Retina (tissue), 1 donor: ENCODE measurements at regions not wholly inside any gene's neighbourhood (a gene's known extent, or its start where the extent isn't known, plus 50 kb on each side); places are given as distances from the start of the nearest gene placed in this dataset.

Source experiments
- DNase-seq: peaks from one replicate; pipeline ENCODE4 v3.0.0-alpha.2; 2016

- DNase-seq = no peak
These were observed 348.4 kb downstream of the BCAT1 start for GRCh38 chr12:24600551-24600950.

GRCh38 chr12:24599736-24600135 lies 349.2 kb downstream of the BCAT1 start:
- DNase-seq = no peak

GRCh38 chr12:24597580-24597979 lies 351.3 kb downstream of the BCAT1 start:
- no peak for DNase-seq

- DNase-seq = peak; percentile 26
These were observed 352.0 kb downstream of the BCAT1 start for GRCh38 chr12:24596768-24597388.

DNA sequence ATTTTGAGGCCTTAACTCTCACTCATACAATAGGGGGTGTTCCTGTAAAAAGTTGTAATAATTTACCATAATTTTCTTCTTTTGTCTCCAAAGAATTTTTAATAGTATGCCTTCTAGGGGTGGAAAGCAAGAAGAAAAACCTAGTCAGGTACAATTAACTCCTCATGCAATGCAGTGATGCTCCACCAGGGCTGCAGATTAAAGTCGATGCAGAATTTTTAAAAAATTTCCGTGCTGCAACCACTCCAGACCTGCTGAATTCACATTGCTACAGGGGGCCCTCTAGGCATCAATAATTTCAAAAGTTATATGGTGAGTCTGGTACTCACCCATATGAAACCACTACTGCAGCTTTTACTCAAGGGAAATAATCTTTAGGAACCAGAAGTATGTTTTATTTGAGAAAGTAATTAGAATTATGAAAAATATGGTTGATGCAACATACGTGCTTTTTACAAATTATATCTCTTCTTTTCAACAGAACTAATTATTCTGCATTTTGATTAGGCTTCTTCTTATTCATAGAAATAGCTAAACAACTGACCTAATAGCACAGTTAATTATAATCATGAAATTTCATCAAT lies 353.2 kb downstream of the BCAT1 start:
- DNase-seq = no peak

- no peak for DNase-seq
These were observed 357.0 kb downstream of the BCAT1 start for GRCh38 chr12:24591715-24592440.

GRCh38 chr12:24591079-24591626 lies 357.7 kb downstream of the BCAT1 start:
- no peak for DNase-seq

- DNase-seq = no peak
These were observed 362.6 kb downstream of the BCAT1 start for GRCh38 chr12:24586293-24586692.

DNA sequence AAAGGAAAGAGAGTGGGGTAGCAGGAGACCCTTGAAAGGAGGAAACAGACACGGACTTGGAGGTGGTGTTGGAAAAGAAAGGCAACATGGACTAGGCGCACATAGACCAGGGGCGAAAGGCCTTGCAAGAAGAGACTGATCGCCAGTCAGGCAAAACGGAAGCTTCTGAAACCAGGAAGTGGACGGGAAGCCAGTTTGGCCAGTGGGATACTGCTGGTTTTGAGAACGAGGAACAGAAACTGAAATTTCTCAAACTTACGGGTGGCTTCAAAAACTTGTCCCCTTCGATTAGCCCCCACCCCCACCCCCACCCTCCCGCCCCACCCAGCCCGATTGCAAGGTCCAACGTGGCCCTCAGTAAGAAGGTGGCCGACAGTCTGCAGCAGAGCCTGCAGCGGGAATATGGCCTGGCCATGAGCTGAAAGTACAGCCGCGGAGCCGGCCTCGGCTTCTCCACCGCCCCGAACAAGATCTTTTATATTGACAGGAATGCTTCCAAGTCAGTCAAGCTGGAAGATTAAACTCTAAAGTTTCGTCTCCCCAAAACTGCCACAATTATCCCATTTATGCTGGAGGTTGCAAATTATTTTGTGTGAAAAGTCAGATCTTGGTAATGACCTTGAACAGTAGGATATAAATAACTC lies 364.7 kb downstream of the BCAT1 start:
- no peak for DNase-seq

DNA sequence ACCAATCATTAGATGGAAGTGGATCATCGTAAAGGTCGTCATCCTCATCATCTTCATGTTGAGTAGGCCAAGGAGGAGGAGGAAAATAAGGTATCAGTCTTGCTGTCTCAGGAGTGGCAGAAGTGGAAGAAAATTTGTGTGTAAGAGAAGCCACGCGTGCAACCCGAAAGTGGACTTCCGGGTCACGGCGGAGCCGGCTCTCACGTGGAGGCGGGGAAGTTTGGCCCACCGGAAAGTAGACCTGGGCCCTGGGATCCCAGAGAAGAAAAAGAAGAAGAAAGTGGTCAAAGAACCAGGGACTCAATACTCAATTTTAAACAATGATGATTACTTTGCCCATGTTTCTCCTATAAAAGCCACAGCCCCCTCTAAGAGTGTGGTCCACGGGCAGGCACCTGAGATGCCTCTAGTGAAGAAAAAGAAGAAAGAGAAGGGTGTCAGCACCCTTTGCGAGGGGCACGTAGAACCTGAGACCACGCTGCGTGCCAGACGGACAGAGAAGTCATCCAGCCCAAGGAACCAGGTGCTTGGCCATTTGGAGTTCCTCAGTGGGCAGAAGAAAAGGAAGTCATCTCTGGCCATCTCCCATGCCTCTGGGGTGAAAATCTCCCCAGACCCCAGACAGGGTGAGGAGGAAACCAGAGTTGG lies 365.8 kb downstream of the BCAT1 start:
- DNase-seq = no peak

GRCh38 chr12:24574538-24574937 lies 374.4 kb downstream of the BCAT1 start:
- no peak for DNase-seq

GRCh38 chr12:24573621-24574020 lies 375.3 kb downstream of the BCAT1 start:
- DNase-seq = no peak

GRCh38 chr12:24565300-24565699 lies 383.6 kb downstream of the BCAT1 start:
- DNase-seq = no peak

- DNase-seq = peak; percentile 91
These were observed 386.0 kb downstream of the BCAT1 start for GRCh38 chr12:24562771-24563431.

DNA sequence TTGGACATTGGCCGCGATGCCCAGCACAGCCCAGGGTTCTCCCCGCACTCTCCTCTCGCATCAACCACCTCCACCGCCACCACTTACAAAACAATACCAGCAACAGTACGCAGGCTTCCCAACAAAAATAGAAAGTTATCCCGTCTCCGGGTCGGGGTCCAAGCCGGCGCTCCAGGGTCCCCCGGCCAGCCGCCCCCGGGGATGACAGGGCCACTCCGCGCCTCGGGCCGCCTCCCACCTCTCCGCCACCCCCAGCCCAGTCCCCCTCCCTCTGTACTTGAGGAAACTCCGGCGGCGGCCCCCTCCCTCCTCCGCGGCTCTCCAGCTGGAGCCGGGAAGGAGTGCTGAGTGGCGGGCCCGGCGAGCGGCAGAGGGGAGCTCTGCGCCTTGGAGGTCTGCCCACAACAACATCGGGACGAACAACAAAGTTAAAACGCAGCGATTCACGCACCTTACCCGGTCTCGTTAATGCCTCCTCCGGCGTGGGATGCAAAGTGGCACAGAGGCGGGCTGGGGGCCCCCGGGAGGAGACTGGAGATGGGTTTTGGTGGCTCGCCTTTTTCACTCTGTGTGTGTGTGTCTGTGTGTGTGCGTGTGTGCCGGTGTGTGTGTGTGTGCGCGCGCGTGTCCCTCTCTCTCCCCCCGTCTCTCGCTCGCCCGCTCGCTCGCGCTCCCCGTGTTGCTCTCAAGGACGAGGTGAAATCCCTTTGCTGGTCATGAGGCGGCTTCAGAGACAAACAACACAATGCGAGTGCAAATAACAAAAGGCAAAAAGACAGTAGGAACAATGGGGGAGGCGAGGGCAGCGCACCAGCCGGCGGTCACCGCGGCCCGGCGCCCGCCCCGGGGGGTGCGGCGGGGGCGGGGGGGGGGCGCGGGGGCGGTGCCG lies 386.8 kb downstream of the BCAT1 start:
- peak; percentile 92 for DNase-seq

GRCh38 chr12:24561411-24561871 lies 387.5 kb downstream of the BCAT1 start:
- peak; percentile 47 for DNase-seq

DNA sequence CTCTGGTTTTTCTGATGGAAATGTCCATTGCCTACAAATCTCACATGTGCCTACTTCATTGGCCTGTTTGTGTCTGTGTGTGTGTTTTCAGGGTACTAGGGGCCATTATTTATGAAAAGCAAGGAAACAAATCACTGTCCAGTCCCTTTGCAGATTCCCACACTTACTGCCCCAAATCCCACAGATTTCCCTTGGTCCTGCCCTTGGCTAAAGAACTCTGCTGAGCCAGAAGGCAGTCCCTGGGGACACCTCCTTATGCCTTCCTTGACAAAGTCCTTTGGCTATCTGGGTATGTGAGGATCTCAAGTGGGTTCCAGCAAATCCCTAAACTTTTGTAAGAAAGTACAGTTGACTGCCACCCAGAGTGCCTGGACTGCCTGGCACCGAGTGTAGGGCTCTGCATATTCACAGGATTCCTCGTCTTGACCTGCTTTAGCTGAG lies 388.1 kb downstream of the BCAT1 start:
- peak; percentile 36 for DNase-seq

DNA sequence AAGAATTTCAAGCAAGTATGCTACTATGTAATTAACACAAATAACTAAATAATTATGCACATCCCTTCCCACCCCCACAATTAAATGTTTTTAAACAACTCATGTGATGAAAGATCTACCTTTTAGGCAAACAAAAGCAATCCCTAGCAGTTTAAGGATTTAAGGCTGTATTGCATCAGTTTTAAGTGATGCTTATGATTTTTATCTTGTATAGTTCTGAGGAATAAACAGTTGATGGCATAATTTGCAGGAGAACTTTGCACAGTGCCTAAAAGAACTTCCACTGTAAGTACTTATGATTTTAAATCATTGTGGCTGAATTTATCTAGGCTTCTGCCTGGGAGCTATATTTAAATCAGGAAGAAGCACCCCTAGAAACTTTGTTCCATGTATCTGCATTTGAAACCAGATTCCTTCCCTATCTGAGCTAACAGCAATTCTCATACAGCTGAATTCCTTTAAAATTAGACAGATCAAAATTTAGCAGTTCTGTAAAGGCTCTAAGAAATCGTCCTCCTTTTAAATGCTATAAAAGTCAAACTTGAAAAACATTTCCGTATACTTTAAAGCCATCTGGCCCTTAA lies 388.6 kb downstream of the BCAT1 start:
- DNase-seq = no peak

DNA sequence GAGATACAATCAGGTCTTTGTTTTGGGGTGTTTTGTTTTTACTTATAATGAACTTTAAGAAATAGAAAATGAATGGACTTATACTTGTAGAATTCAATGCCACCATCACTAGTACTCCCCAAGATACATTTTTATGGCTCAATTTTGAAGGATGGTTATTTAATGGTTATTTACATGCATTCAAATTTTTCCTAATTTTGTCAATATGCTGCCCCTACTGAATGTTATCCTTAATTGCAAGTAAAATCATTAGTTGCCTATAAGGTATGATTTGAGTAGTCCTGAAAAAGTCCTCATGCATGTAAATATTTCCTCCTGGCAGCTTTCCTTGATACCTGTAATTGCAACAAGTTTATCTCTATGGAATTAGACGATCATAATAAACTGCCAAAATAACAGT lies 391.2 kb downstream of the BCAT1 start:
- DNase-seq = no peak

GRCh38 chr12:24555730-24556129 lies 393.2 kb downstream of the BCAT1 start:
- no peak for DNase-seq
